Urinary bladder (tissue), 3 donors: ENCODE measurements at regions not wholly inside any gene's neighbourhood (a gene's known extent, or its start where the extent isn't known, plus 50 kb on each side); places are given as distances from the start of the nearest gene placed in this dataset.
"Not testable (repeated sequence)": the region's sequence is repeated elsewhere in the genome, so short reads cannot be mapped to it uniquely, and the experiment has no call there.

Source experiments
- DNase-seq: peaks from one replicate; pipeline ENCODE4 v3.0.0-alpha.2; 2015; ENCODE audit errors: extremely low spot score
- H3K27ac ChIP-seq: one replicate; pipeline ENCODE4 v1.5.1; 2013; ENCODE audit warnings: low read depth, mild to moderate bottlenecking, moderate library complexity
- H3K36me3 ChIP-seq: one replicate; pipeline ENCODE4 v1.6.1; 2013; ENCODE audit warnings: mild to moderate bottlenecking, moderate library complexity; ENCODE audit not compliant: insufficient read depth
- H3K4me1 ChIP-seq: one replicate; pipeline ENCODE4 v1.6.1; 2013; ENCODE audit warnings: mild to moderate bottlenecking, moderate library complexity; ENCODE audit not compliant: insufficient read depth
- H3K4me3 ChIP-seq: one replicate; pipeline ENCODE4 v1.5.1; 2013; ENCODE audit warnings: low read depth, low read length
- WGBS: extraction: QIAGEN DNeasy Blood & Tissue Kit; methylation state at CpG from one replicate; pipeline ENCODE4 v1.1.7; 2013; 5-methylcytosine and 5-hydroxymethylcytosine counted together
- donor health status: healthy with polysubstance abuse.
- donor health status: healthy.

DNA sequence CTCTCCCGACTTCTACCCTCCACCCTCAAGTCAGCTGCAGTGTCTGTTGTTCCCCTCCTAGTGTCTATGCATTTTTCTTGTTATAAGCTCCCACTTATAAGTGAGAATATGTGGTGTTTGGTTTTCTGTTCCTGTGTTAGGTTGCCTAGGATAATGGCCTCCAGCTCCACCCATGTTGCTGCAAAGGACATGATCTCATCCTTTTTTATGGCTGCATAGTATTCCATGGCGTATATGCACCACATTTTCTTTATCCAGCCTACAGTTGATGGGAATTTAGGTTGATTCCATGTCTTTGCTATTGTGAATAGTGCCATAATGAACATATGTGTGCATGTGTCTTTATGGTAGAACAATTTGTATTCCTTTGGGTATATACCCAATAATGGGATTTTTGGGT lies 80.7 kb downstream of the SPTSSA start:
- not testable (repeated sequence) for H3K27ac ChIP-seq, H3K36me3 ChIP-seq, DNase-seq, H3K4me3 ChIP-seq, H3K4me1 ChIP-seq
- WGBS: 92% methylated on average over 2 of the region's 2 CpGs

- Histone ChIP-seq H3K36me3 (no peaks in the 10 kb centered on the region), H3K4me1 (no peaks in the 10 kb centered on the region), H3K4me3 (no peak overlapping the region), H3K27ac (no peak overlapping the region)
- DNase-seq: no peak
- WGBS: 82% methylated on average over 4 of the region's 4 CpGs
These were observed 81.6 kb downstream of the SPTSSA start for GRCh38 chr14:34380471-34380845.

DNA sequence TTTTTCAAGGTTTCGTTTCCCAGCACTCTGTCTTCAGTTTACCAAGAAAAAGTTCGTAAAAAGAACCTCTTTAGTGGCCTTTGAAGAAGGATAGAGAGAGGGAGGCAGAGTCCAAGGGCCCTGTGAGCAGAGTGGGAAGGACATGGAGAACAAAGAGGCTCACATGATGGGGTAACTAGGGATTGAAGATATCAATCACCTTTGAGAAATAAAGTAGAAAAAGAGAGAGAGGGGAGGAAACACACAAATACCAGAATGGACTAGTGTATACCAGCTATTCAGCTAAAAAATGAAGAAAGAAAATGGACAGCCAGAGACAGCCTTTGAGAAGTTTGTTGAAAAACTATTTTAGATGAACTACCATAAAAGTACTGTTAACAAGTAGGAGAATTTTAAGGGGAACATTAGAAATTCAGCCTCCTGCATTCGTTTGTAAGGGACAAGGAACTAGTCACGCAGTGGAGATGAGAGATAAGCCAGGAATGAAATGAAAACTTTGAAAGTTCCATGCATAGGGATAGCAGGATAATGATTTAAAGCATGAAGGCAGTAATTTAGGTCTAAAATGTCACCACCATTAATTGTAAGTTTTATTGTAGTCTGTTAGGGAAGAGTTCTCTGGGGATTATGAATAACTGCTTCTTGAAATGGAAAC lies 82.1 kb downstream of the SPTSSA start:
- Histone ChIP-seq H3K4me3 (no peak overlapping the region), H3K4me1 (no peaks in the 10 kb centered on the region), H3K27ac (no peak overlapping the region), H3K36me3 (no peaks in the 10 kb centered on the region)
- 45% methylated on average over 4 of the region's 4 CpGs for WGBS
- DNase-seq: no peak

DNA sequence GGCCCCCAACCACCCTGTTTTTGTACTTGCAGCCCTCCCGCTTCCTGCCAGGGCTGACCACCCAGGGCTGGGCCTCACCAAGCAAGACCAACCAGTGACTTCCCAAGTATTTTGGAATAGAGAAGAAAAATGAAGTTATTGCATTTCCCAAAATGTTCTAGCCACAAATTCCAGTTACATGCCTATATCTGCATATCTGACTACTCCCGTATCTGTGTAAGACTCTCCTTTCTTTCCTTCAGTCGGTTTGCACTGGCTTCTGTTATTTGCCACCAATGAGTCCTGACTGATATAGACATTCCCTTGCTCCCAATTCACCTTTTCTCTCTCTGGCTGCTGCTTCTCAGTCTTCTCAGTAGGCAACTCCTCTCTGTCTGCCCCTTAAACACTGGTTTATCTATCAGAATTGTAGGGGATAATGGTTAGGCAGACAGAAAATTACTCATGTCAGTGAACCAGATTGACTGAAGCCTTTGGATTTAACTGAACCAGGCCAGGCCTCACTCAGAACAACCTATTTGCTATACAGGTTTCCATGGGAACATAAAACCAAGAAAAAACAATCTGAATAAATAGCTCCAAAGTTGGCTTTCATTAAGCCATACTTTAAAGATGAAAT lies 85.3 kb downstream of the SPTSSA start:
- Histone ChIP-seq H3K4me3 (no peak overlapping the region), H3K36me3 (no peaks in the 10 kb centered on the region), H3K27ac (no peak overlapping the region), H3K4me1 (no peaks in the 10 kb centered on the region)
- DNase-seq: no peak
- WGBS: 94% methylated on average over 3 of the region's 3 CpGs

DNA sequence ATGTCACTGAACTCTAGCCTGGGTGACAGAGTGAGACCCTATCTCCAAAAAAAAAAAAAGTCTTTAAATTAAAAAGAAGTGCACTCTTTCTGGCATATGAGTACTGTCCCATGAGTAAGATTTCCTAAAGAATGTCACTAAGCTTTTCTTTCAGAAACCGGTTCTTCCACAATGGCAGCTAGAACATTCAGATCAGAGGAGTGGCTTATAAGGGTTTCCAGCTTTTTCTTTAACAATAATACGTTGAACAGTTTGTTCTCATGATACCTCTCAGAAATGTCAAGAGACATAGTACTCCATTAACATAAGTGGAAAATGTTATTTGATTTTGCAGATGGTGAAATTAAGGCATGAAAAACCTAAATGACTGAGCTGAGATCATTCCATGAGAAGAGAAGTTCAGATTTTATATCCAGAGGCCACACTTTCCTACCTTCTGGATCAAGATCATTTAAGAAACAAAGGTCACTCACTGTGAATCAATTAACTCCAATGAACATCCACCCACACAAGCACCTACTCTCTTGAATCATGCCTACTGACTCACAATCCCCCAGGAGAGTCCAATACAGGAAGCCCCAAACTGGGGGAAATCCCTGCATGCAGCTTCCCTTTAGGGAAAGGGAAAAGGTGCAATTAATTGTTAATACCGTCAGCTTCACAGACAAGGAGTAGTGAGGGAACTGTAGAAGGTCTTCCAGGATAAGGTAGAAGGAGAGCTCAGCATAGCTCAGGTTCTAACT lies 86.9 kb downstream of the SPTSSA start:
- Histone ChIP-seq H3K36me3 (no peaks in the 10 kb centered on the region), H3K4me1 (no peaks in the 10 kb centered on the region), H3K27ac (peak overlapping the region; percentile 28), H3K4me3 (no peak overlapping the region)
- WGBS: 80% methylated on average over 3 of the region's 3 CpGs
- peak; percentile 69 for DNase-seq

DNA sequence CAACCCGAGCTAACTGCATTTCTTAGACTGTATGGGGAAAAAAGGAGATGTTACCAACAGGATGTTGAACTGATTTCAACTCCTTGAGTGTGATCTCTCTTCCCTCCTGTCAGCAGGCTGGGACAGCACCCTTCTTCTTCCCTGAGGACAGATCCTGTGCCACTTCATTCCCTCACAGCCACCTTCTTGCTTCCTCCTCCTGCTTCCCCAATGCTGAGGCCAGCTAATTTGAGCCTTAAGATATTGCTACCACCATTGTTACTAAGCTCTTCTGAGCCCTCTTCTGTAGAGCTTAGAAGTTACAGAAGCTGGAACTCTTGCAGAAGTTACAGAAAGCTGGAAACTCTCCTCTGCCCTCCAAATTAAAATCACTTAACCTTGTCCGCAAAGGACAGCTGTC lies 88.8 kb downstream of the SPTSSA start:
- H3K27ac ChIP-seq: no peak overlapping the region
- WGBS: 76% methylated on average over 2 of the region's 2 CpGs
- H3K4me1 ChIP-seq: no peaks in the 10 kb centered on the region
- DNase-seq: no peak
- H3K4me3 ChIP-seq: no peak overlapping the region
- H3K36me3 ChIP-seq: no peaks in the 10 kb centered on the region

DNA sequence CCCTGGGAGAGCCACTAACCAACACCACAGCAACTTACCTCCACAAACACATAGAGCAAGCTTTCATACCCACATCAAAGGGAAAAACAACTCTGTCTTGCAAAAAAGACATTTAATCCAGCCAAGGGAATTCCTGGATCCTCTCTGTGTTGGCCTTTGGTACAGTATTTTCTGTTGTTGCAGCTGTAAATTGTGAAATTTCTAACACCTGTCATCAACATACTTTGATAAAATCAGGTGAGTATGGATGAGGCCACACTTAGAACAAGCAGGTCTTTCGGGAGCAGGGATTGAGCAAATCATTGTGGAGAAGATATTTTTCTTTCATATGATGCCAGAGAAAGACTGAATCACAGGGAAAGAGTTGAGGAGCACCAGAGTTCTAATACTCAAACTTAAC lies 89.3 kb downstream of the SPTSSA start:
- no peaks in the 10 kb centered on the region for H3K36me3 ChIP-seq
- H3K4me3 ChIP-seq: no peak overlapping the region
- H3K4me1 ChIP-seq: no peaks in the 10 kb centered on the region
- H3K27ac ChIP-seq: no peak overlapping the region
- no peak for DNase-seq
- 65% methylated on average over 1 of the region's 1 CpG for WGBS

DNA sequence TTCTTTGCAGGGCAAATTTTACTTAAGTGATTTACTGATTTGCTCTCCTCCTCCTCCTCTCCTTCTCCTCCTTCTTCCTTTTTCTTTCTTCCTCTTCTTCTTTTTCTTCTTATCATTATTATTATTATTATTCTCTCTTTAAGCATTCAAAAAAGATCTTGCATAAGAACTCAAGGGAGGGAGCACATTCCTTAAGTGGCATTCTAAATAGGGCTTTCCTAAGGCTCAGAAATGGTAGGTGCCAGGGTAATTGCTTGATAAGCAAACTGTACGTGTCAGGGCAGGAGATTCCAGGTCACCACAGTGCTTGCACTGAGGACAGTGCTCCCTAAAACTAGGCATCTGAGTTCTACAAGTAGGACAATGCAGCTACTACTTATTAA lies 92.4 kb downstream of the SPTSSA start:
- Histone ChIP-seq H3K4me3 (no peak overlapping the region), H3K36me3 (no peaks in the 10 kb centered on the region), H3K4me1 (no peaks in the 10 kb centered on the region), H3K27ac (no peak overlapping the region)
- DNase-seq: no peak
- WGBS: 68% methylated on average over 1 of the region's 1 CpG

DNA sequence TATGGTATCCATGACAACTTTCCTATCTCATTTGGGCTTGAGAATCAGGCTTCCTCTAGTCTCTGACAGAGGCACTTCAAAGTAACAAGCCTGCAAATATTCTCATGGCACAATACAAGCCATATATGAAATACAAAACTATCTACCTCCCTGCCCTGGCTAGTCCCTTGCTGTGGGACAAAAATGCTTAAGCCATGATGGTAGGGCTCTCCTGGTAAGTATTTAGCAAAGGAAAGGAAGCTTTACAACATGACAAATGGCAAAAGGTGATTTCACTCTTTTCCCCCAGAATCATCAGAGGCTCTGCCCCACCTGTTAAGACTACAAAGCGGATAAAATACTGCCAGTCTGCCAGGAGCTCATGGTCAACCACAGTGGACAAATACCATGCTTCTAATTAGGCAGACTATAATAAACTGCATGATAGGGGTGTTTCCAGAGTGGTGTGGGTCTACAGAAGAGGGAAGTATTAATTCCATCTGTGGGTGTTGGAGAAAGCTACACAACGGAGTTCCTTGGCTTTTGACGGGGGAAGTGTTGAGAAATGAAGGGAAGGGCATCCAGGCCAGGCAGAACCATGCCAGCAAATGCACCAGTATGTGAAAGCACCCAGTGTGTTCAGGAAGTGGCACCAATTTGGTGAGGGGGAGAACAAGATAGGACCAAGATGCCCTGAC lies 92.9 kb downstream of the SPTSSA start:
- 83% methylated on average over 3 of the region's 3 CpGs for WGBS
- DNase-seq: no peak
- peak overlapping the region; percentile 48 for H3K27ac ChIP-seq
- H3K4me3 ChIP-seq: no peak overlapping the region
- no peaks in the 10 kb centered on the region for H3K4me1 ChIP-seq
- no peaks in the 10 kb centered on the region for H3K36me3 ChIP-seq

DNA sequence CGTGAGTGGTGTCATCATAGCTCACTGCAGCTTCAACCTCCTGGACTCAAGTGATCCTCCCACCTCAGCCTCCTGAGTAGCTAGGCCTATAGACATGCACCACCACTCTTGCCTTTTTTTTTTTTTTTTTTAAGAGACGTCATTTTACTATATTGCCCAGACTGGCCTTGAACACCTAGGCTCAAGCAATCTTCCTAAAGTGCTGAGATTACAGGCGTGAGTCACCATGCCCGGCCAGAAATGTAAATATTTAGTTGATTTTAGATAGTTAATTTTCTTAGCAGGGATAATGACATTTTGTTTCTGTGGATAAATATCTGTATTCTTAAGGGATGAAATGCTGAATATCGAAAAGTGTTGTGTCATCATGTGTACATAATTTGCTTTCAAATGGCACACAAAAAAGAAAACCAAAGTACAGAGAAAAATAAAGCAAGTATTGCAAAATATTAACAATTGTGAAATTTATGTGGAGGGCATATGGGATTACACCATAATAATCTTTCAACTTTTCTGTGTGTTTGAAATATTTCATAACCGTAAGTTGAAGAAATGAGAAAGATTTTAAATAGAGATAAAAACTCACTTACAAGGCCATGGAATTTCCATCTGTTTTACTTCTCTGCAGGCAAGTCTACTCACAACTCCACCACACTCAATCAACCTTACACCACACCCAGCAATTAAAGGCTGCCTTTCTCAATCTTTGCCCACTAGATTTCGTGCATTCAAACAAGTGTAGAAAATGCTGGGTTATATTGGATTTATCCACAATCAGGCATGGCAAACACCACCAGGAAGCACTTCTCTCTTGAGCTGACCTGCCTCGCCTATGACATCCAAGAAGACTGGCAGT lies 93.7 kb downstream of the SPTSSA start:
- DNase-seq: no peak
- H3K36me3 ChIP-seq: no peaks in the 10 kb centered on the region
- H3K27ac ChIP-seq: peak overlapping the region; percentile 48
- H3K4me1 ChIP-seq: no peaks in the 10 kb centered on the region
- WGBS: 57% methylated on average over 8 of the region's 8 CpGs
- no peak overlapping the region for H3K4me3 ChIP-seq

- Histone ChIP-seq H3K4me1 (no peaks in the 10 kb centered on the region), H3K36me3 (no peaks in the 10 kb centered on the region), H3K4me3 (no peak overlapping the region), H3K27ac (no peak overlapping the region)
- DNase-seq: no peak
- 59% methylated on average over 5 of the region's 5 CpGs for WGBS
These were observed 96.6 kb downstream of the SPTSSA start for GRCh38 chr14:34365309-34365915.

DNA sequence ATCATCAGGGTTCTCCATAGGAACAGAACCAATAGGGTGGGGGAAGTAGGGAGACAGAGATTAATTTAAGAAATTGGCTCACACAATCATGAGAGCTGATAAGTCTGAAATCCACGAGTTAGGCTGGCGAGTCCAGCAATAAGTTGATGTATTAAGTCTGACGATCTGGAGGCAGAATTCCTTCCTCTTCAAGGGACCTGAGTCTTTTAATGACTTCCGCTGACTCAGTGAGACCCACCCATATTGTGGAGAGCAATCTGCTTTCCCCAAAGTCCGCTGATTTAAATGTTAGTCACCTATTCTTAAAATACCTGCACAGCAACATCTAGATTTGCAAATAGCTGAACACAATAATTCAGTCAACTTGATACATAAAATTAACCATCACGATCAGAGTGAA lies 97.8 kb downstream of the SPTSSA start:
- Histone ChIP-seq H3K4me1 (no peaks in the 10 kb centered on the region), H3K36me3 (no peaks in the 10 kb centered on the region), H3K27ac (no peak overlapping the region), H3K4me3 (no peak overlapping the region)
- no peak for DNase-seq
- 77% methylated on average over 6 of the region's 6 CpGs for WGBS

GRCh38 chr14:34363733-34364134 lies 98.3 kb downstream of the SPTSSA start:
- Histone ChIP-seq H3K4me1 (no peaks in the 10 kb centered on the region), H3K27ac (no peak overlapping the region), H3K36me3 (no peaks in the 10 kb centered on the region), H3K4me3 (no peak overlapping the region)
- DNase-seq: no peak
- WGBS: 58% methylated on average over 6 of the region's 6 CpGs
